ENCODE measurements at regions not wholly inside any gene's neighbourhood (a gene's known extent, or its start where the extent isn't known, plus 50 kb on each side); places are given as distances from the start of the nearest gene placed in this dataset.

DNA sequence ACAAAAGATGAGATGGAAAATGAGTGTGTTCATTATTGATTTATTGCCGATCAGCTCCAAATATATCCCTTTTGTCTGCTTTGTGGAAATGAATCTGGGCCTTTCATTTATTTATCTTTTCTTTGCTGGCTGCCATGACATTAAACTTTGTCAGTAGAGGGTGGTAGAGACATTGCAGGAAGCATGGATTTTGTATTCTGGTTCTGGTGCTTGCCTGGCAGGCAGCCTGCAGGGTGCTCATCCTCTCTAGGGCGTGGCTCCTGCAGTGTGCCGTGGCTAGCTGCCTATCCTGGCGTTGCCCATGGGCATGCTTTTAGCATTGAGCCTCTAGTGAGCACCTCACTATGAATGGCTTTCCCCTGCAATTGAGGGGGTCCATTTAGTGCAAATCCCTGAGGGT lies 593.1 kb downstream of the RNF144A start:
- TF ChIP-seq, protein P1, sequence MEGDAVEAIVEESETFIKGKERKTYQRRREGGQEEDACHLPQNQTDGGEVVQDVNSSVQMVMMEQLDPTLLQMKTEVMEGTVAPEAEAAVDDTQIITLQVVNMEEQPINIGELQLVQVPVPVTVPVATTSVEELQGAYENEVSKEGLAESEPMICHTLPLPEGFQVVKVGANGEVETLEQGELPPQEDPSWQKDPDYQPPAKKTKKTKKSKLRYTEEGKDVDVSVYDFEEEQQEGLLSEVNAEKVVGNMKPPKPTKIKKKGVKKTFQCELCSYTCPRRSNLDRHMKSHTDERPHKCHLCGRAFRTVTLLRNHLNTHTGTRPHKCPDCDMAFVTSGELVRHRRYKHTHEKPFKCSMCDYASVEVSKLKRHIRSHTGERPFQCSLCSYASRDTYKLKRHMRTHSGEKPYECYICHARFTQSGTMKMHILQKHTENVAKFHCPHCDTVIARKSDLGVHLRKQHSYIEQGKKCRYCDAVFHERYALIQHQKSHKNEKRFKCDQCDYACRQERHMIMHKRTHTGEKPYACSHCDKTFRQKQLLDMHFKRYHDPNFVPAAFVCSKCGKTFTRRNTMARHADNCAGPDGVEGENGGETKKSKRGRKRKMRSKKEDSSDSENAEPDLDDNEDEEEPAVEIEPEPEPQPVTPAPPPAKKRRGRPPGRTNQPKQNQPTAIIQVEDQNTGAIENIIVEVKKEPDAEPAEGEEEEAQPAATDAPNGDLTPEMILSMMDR (IDR thresholded peaks at IDR 0.05): no peak
- Mint-ChIP-seq H3K27ac (no peak overlapping the region), H3K4me1 (ENCODE audit: low read depth) (no peaks in the 10 kb centered on the region), H3K36me3 (ENCODE audit: low read depth) (no peaks in the 10 kb centered on the region), H3K4me3 (no peak overlapping the region), H3K27me3 (ENCODE audit: insufficient read depth) (no peaks in the 10 kb centered on the region), H3K9me3 (peaks cover 9% of the 10 kb centered on the region; the same call in 1 of the 2 replicates)
- DNase-seq: no peak

- TF ChIP-seq, protein P1 (IDR thresholded peaks at IDR 0.05): no peak
- H3K36me3 Mint-ChIP-seq (ENCODE audit: low read depth): peaks cover 4% of the 10 kb centered on the region; the same call in 1 of the 2 replicates
- no peak overlapping the region for H3K4me3 Mint-ChIP-seq
- peaks cover 21% of the 10 kb centered on the region for H3K9me3 Mint-ChIP-seq
- no peaks in the 10 kb centered on the region for H3K4me1 Mint-ChIP-seq (ENCODE audit: low read depth)
- H3K27ac Mint-ChIP-seq: no peak overlapping the region
- DNase-seq: no peak
- H3K27me3 Mint-ChIP-seq (ENCODE audit: insufficient read depth): no peaks in the 10 kb centered on the region
These were observed 596.6 kb downstream of the RNF144A start for GRCh38 chr2:7513834-7514233.

GRCh38 chr2:7515327-7515726 lies 598.1 kb downstream of the RNF144A start:
- Mint-ChIP-seq H3K27ac (no peak overlapping the region), H3K4me1 (ENCODE audit: low read depth) (no peaks in the 10 kb centered on the region), H3K36me3 (ENCODE audit: low read depth) (peaks cover 4% of the 10 kb centered on the region; the same call in 1 of the 2 replicates), H3K4me3 (no peak overlapping the region), H3K27me3 (ENCODE audit: insufficient read depth) (no peaks in the 10 kb centered on the region), H3K9me3 (peaks cover 20% of the 10 kb centered on the region)
- TF ChIP-seq, protein P1 (IDR thresholded peaks at IDR 0.05): no peak
- DNase-seq: no peak

DNA sequence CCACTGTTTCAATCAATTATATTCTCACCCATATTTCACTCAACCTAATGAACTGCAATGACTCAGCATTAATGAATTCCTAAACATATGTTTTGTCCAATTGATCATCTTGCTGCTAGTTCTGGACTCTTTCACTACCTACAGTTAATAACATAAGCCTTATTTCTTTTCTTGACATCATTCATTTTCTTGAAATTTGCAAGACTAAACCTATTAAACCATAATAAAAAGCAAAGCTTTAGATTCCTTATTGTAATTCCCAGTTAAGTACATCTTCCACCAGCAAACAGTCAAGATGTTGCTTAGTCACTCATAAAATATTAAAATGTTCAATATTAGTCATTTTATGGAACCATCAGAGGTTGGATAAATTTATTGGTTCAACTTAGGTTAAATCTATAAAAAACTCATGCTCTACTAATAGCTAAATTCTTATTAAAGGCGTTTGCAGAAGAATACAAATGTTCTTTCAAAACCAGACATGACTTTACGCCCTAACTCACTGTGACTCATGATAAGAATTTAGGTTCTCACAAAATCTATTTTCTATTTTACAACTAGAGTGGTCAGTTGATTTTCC lies 599.4 kb downstream of the RNF144A start:
- no peak for DNase-seq
- H3K4me3 Mint-ChIP-seq: no peak overlapping the region

GRCh38 chr2:7517088-7517487 lies 599.9 kb downstream of the RNF144A start:
- H3K4me3 Mint-ChIP-seq: no peak overlapping the region
- peaks cover 29% of the 10 kb centered on the region for H3K9me3 Mint-ChIP-seq
- H3K36me3 Mint-ChIP-seq (ENCODE audit: low read depth): peaks cover 4% of the 10 kb centered on the region; the same call in 1 of the 2 replicates
- no peak for DNase-seq
- no peaks in the 10 kb centered on the region for H3K27me3 Mint-ChIP-seq (ENCODE audit: insufficient read depth)
- H3K4me1 Mint-ChIP-seq (ENCODE audit: low read depth): no peaks in the 10 kb centered on the region
- H3K27ac Mint-ChIP-seq: no peak overlapping the region
- TF ChIP-seq, protein P1 (IDR thresholded peaks at IDR 0.05): no peak

More for the DNA sequence above, 599.4 kb downstream of the RNF144A start:
- Mint-ChIP-seq H3K27ac (no peak overlapping the region), H3K4me1 (ENCODE audit: low read depth) (no peaks in the 10 kb centered on the region), H3K36me3 (ENCODE audit: low read depth) (peaks cover 4% of the 10 kb centered on the region; the same call in 1 of the 2 replicates), H3K27me3 (ENCODE audit: insufficient read depth) (no peaks in the 10 kb centered on the region), H3K9me3 (peaks cover 26% of the 10 kb centered on the region)
- TF ChIP-seq, protein P1 (IDR thresholded peaks at IDR 0.05): no peak

Data from HFFc6 (cell line).